ENCODE measurements at regions not wholly inside any gene's neighbourhood (a gene's known extent, or its start where the extent isn't known, plus 50 kb on each side); places are given as distances from the start of the nearest gene placed in this dataset.
"Not testable (repeated sequence)": the region's sequence is repeated elsewhere in the genome, so short reads cannot be mapped to it uniquely, and the experiment has no call there.

GRCh38 chr5:97234380-97234779 is 51.3 kb upstream of the RIOK2 start:
- not testable (repeated sequence) for DNase-seq (ENCODE audit: low spot score)
- intact Hi-C loops (cut with DNase I): loop anchor here in 1 of 2 donors (5.0 kb wide), 1 partner anchor 537 kb away; no protein-coding TSS in a partner anchor

- DNase-seq (ENCODE audit: low spot score): no peak
- intact Hi-C loops (cut with DNase I): no loop called here
These were observed 59.3 kb upstream of the RIOK2 start for GRCh38 chr5:97242341-97242740.

- intact Hi-C loops (cut with DNase I): no loop called here
- no peak for DNase-seq (ENCODE audit: low spot score)
These were observed 60.3 kb upstream of the RIOK2 start for GRCh38 chr5:97243353-97243752.

- DNase-seq (ENCODE audit: low spot score): no peak
- intact Hi-C loops (cut with DNase I): loop anchor here in 1 of 2 donors (5.0 kb wide), 1 partner anchor 287 kb away; no protein-coding TSS in a partner anchor
These were observed 62.3 kb upstream of the RIOK2 start for GRCh38 chr5:97245386-97245785.

GRCh38 chr5:97250113-97250512 is 67.1 kb upstream of the RIOK2 start:
- DNase-seq (ENCODE audit: low spot score): no peak

GRCh38 chr5:97266076-97266475 is 83.0 kb upstream of the RIOK2 start:
- DNase-seq (ENCODE audit: low spot score): no peak
- intact Hi-C loops (cut with DNase I): no loop called here

More at GRCh38 chr5:97250113-97250512, 67.1 kb upstream of the RIOK2 start:
- intact Hi-C loops (cut with DNase I): no loop called here

GRCh38 chr5:97266576-97266975 is 83.5 kb upstream of the RIOK2 start:
- intact Hi-C loops (cut with DNase I): no loop called here

GRCh38 chr5:97267767-97268166 is 84.7 kb upstream of the RIOK2 start:
- intact Hi-C loops (cut with DNase I): no loop called here
- DNase-seq (ENCODE audit: low spot score): no peak

More at GRCh38 chr5:97266576-97266975, 83.5 kb upstream of the RIOK2 start:
- DNase-seq (ENCODE audit: low spot score): no peak

- no peak for DNase-seq (ENCODE audit: low spot score)
- intact Hi-C loops (cut with DNase I): no loop called here
These were observed 93.5 kb upstream of the RIOK2 start for GRCh38 chr5:97276474-97277120.

- no peak for DNase-seq (ENCODE audit: low spot score)
These were observed 98.2 kb upstream of the RIOK2 start for GRCh38 chr5:97281257-97281656.

GRCh38 chr5:97297063-97297703 is 114.1 kb upstream of the RIOK2 start:
- intact Hi-C loops (cut with DNase I): no loop called here
- no peak for DNase-seq (ENCODE audit: low spot score)

More at GRCh38 chr5:97281257-97281656, 98.2 kb upstream of the RIOK2 start:
- intact Hi-C loops (cut with DNase I): no loop called here

GRCh38 chr5:97297704-97298091 is 114.7 kb upstream of the RIOK2 start:
- intact Hi-C loops (cut with DNase I): no loop called here
- DNase-seq (ENCODE audit: low spot score): no peak

- intact Hi-C loops (cut with DNase I): not testable (repeated sequence)
These were observed 118.1 kb upstream of the RIOK2 start for GRCh38 chr5:97301181-97301580.

GRCh38 chr5:97338729-97339128 is 155.7 kb upstream of the RIOK2 start:
- no peak for DNase-seq (ENCODE audit: low spot score)
- intact Hi-C loops (cut with DNase I): no loop called here

More at GRCh38 chr5:97301181-97301580, 118.1 kb upstream of the RIOK2 start:
- DNase-seq (ENCODE audit: low spot score): not testable (repeated sequence)

GRCh38 chr5:97355775-97356174 is 172.7 kb upstream of the RIOK2 start:
- intact Hi-C loops (cut with DNase I): no loop called here

GRCh38 chr5:97363577-97363976 is 180.5 kb upstream of the RIOK2 start:
- DNase-seq (ENCODE audit: low spot score): no peak
- intact Hi-C loops (cut with DNase I): no loop called here

More at GRCh38 chr5:97355775-97356174, 172.7 kb upstream of the RIOK2 start:
- DNase-seq (ENCODE audit: low spot score): no peak

- intact Hi-C loops (cut with DNase I): no loop called here
- no peak for DNase-seq (ENCODE audit: low spot score)
These were observed 181.7 kb upstream of the RIOK2 start for GRCh38 chr5:97364731-97365130.

GRCh38 chr5:97365163-97365845 is 182.3 kb upstream of the RIOK2 start:
- intact Hi-C loops (cut with DNase I): no loop called here
- DNase-seq (ENCODE audit: low spot score): no peak

GRCh38 chr5:97365918-97366317 is 182.9 kb upstream of the RIOK2 start:
- intact Hi-C loops (cut with DNase I): no loop called here
- no peak for DNase-seq (ENCODE audit: low spot score)

GRCh38 chr5:97375959-97376358 is 192.9 kb upstream of the RIOK2 start:
- DNase-seq (ENCODE audit: low spot score): no peak
- intact Hi-C loops (cut with DNase I): no loop called here
